GM12878 (cell line): ENCODE measurements at regions not wholly inside any gene's neighbourhood (a gene's known extent, or its start where the extent isn't known, plus 50 kb on each side); places are given as distances from the start of the nearest gene placed in this dataset.

Experiments used
- MLLT1 ChIP-seq: fragments of 450-650 bp; IDR thresholded peaks from 2 replicates; pipeline ENCODE4 v1.6.1; 2016; ENCODE audit warnings: mild to moderate bottlenecking
- SUZ12 ChIP-seq: fragments of 200-600 bp; sonication (generic); IDR thresholded peaks from one replicate; pipeline ENCODE4 v1.6.1; 2018; ENCODE audit warnings: antibody characterized with exemption, mild to moderate bottlenecking; ENCODE audit not compliant: unreplicated experiment
- ZBTB40 ChIP-seq: fragments of 450-650 bp; IDR thresholded peaks from 2 replicates; pipeline ENCODE4 v1.6.1; 2016; ENCODE audit warnings: mild to moderate bottlenecking, moderate library complexity, borderline replicate concordance

GRCh38 chr2:8535821-8536685 is 145.8 kb upstream of the ID2 start (continued):
- TF ChIP-seq ZBTB40 (no peak), MLLT1 (no peak), SUZ12 (no peak)
